GM23338 (cell line): ENCODE measurements at regions not wholly inside any gene's neighbourhood (a gene's known extent, or its start where the extent isn't known, plus 50 kb on each side); places are given as distances from the start of the nearest gene placed in this dataset.

Source experiments
- ATAC-seq: fragments of 200-7000 bp; cut with Tn5 transposase; 3 replicates; pipeline ENCODE4 v1.9.1; 2020
- DNase-seq: peaks from one replicate; pipeline ENCODE4 v3.0.0-alpha.2; 2015; ENCODE audit warnings: low spot score
- H2AFZ ChIP-seq: fragments of 200-600 bp; sonication (generic); 2 replicates; pipeline ENCODE4 v1.8.0; 2016; ENCODE audit warnings: antibody characterized with exemption, mild to moderate bottlenecking, moderate library complexity
- H3F3A ChIP-seq: fragments of 200-600 bp; sonication (generic); replicated peaks from 2 replicates; pipeline ENCODE4 v1.8.0; 2017; ENCODE audit warnings: antibody characterized with exemption, mixed run types, low read depth
- H3K27ac ChIP-seq: fragments of 200-600 bp; sonication (generic); 2 replicates; pipeline ENCODE4 v1.6.1; 2016; ENCODE audit warnings: low read depth
- H3K27me3 ChIP-seq: fragments of 200-600 bp; sonication (generic); 2 replicates; pipeline ENCODE4 v1.8.0; 2016; ENCODE audit warnings: mild to moderate bottlenecking, mixed run types, moderate library complexity; ENCODE audit not compliant: insufficient read depth
- H3K36me3 ChIP-seq: fragments of 200-600 bp; sonication (generic); 2 replicates; pipeline ENCODE4 v1.8.0; 2016; ENCODE audit warnings: mild to moderate bottlenecking; ENCODE audit not compliant: insufficient read depth
- H3K4me1 ChIP-seq: fragments of 200-600 bp; sonication (generic); 2 replicates; pipeline ENCODE4 v1.8.0; 2016; ENCODE audit warnings: mild to moderate bottlenecking, moderate library complexity; ENCODE audit not compliant: insufficient read depth
- H3K4me2 ChIP-seq: fragments of 200-600 bp; sonication (generic); 2 replicates; pipeline ENCODE4 v1.7.1; 2017; ENCODE audit warnings: mixed run types
- H3K4me3 ChIP-seq: fragments of 200-600 bp; sonication (generic); 2 replicates; pipeline ENCODE4 v1.6.1; 2016; ENCODE audit warnings: mixed run types
- H3K79me2 ChIP-seq: fragments of 200-600 bp; sonication (generic); replicated peaks from 2 replicates; pipeline ENCODE4 v1.8.0; 2017; ENCODE audit warnings: mild to moderate bottlenecking; ENCODE audit not compliant: insufficient read depth
- H3K9me2 ChIP-seq: fragments of 200-600 bp; sonication (generic); 2 replicates; pipeline ENCODE4 v1.8.0; 2017; ENCODE audit not compliant: insufficient read depth
- H4K20me1 ChIP-seq: fragments of 200-600 bp; sonication (generic); replicated peaks from 2 replicates; pipeline ENCODE4 v1.8.0; 2017; ENCODE audit warnings: mild to moderate bottlenecking; ENCODE audit not compliant: insufficient read depth
- H3K27ac Mint-ChIP-seq: 2 replicates; pipeline ENCODE4 v1.8.0; 2020; ENCODE audit warnings: inconsistent platforms, mild to moderate bottlenecking, moderate library complexity, mixed read lengths
- H3K27me3 Mint-ChIP-seq: 3 replicates; pipeline ENCODE4 v1.8.0; 2022; ENCODE audit warnings: low read depth, mild to moderate bottlenecking, moderate library complexity, mixed read lengths, inconsistent platforms; ENCODE audit not compliant: insufficient read depth, poor library complexity
- H3K36me3 Mint-ChIP-seq: 3 replicates; pipeline ENCODE4 v1.8.0; 2021; ENCODE audit warnings: low read depth, mild to moderate bottlenecking, inconsistent platforms, moderate library complexity, mixed read lengths
- H3K4me1 Mint-ChIP-seq: 3 replicates; pipeline ENCODE4 v1.8.0; 2020; ENCODE audit warnings: mild to moderate bottlenecking, inconsistent platforms, mixed read lengths
- H3K4me3 Mint-ChIP-seq: 3 replicates; pipeline ENCODE4 v1.8.0; 2021; ENCODE audit warnings: moderate library complexity, mild to moderate bottlenecking, inconsistent platforms, mixed read lengths
- H3K9me3 Mint-ChIP-seq: 3 replicates; pipeline ENCODE4 v1.8.0; 2020; ENCODE audit warnings: moderate library complexity, mild to moderate bottlenecking, inconsistent platforms, mixed read lengths
- CREB1 ChIP-seq: fragments of 250-450 bp; sonication (Bioruptor Pico); IDR thresholded peaks from 2 replicates; pipeline ENCODE4 v1.5.0; 2020; ENCODE audit warnings: low read depth, mild to moderate bottlenecking, moderate library complexity
- POLR2AphosphoS5 ChIP-seq: IDR thresholded peaks from 2 replicates; pipeline ENCODE4 v1.6.1; 2016; ENCODE audit warnings: antibody characterized with exemption, low read depth
- ZNF331 ChIP-seq: fragments of 250-450 bp; sonication (Bioruptor Pico); IDR thresholded peaks from 2 replicates; pipeline ENCODE4 v1.5.0; 2020; ENCODE audit warnings: low read depth, mild to moderate bottlenecking, moderate library complexity
- ZNF462 ChIP-seq: fragments of 250-450 bp; sonication (Bioruptor Pico); IDR thresholded peaks from 2 replicates; pipeline ENCODE4 v1.5.0; 2020; ENCODE audit warnings: mild to moderate bottlenecking, moderate library complexity

- Histone ChIP-seq H2AFZ (no peak overlapping the region), H3K4me2 (no peak overlapping the region), H3K4me1 (no peaks in the 10 kb centered on the region), H3K36me3 (no peaks in the 10 kb centered on the region), H3F3A (no peaks in the 10 kb centered on the region), H3K9me2 (peaks cover 4% of the 10 kb centered on the region; the same call in 1 of the 2 replicates), H3K27me3 (no peaks in the 10 kb centered on the region), H3K27ac (no peak overlapping the region), H3K4me3 (no peak overlapping the region), H4K20me1 (no peaks in the 10 kb centered on the region), H3K79me2 (no peaks in the 10 kb centered on the region)
- Mint-ChIP-seq H3K36me3 (no peaks in the 10 kb centered on the region), H3K4me1 (no peaks in the 10 kb centered on the region), H3K4me3 (no peak overlapping the region), H3K27ac (no peak overlapping the region), H3K9me3 (no peaks in the 10 kb centered on the region), H3K27me3 (peaks cover 1% of the 10 kb centered on the region)
- ATAC-seq, result no peak
- no peak for TF ChIP-seq POLR2AphosphoS5
- no peak for TF ChIP-seq ZNF462 (CRISPR knock-in tag)
- no peak for TF ChIP-seq ZNF331 (CRISPR knock-in tag)
- DNase-seq, result no peak
Measured at GRCh38 chr5:96576876-96577275, 85.3 kb upstream of the CAST start.

DNA sequence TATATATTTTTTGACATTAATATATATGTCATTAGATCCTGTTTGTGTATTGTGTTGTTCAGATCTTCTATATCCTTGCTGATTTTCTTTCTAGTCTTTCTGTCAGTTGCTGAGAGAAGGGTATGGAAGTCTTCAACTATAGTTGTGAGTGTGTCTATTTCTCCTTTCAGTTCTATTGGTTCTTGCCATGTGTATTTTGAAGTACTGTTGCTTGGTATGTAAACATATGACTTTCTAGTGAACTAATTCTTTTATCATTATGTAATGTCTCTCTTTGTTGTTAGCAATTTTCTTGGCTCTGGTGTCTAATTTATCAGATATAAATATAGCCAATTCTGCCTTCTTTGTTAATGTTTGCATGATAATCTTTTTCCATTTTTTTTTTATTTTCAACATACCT, 84.3 kb upstream of the CAST start:
- Histone ChIP-seq H3K27ac (no peak overlapping the region), H2AFZ (no peak overlapping the region), H3K4me1 (no peaks in the 10 kb centered on the region), H3K79me2 (no peaks in the 10 kb centered on the region), H4K20me1 (no peaks in the 10 kb centered on the region), H3K4me3 (no peak overlapping the region), H3K4me2 (no peak overlapping the region), H3K27me3 (no peaks in the 10 kb centered on the region), H3K36me3 (no peaks in the 10 kb centered on the region), H3F3A (no peaks in the 10 kb centered on the region), H3K9me2 (peaks cover 4% of the 10 kb centered on the region; the same call in 1 of the 2 replicates)
- no peaks in the 10 kb centered on the region for H3K27me3 Mint-ChIP-seq
- no peaks in the 10 kb centered on the region for H3K9me3 Mint-ChIP-seq
- no peak for ATAC-seq
- no peak overlapping the region for H3K27ac Mint-ChIP-seq
- no peak for TF ChIP-seq CREB1 (CRISPR knock-in tag)
- no peak overlapping the region for H3K4me3 Mint-ChIP-seq
- H3K36me3 Mint-ChIP-seq, result no peaks in the 10 kb centered on the region
- DNase-seq, result no peak
- no peaks in the 10 kb centered on the region for H3K4me1 Mint-ChIP-seq
